Muscle of leg (tissue), 3 donors: ENCODE measurements at regions not wholly inside any gene's neighbourhood (a gene's known extent, or its start where the extent isn't known, plus 50 kb on each side); places are given as distances from the start of the nearest gene placed in this dataset.

Experiments
- DNase-seq: peaks from one replicate; pipeline ENCODE4 v3.0.0; 2013
- H3K27ac ChIP-seq: one replicate; pipeline ENCODE4 v1.5.1; 2013; ENCODE audit warnings: mild to moderate bottlenecking, low read length, control low read depth
- H3K27me3 ChIP-seq: one replicate; pipeline ENCODE4 v1.6.1; 2013; ENCODE audit warnings: low read length; ENCODE audit not compliant: control insufficient read depth, insufficient read depth
- H3K36me3 ChIP-seq: one replicate; pipeline ENCODE4 v1.6.1; 2013; ENCODE audit warnings: low read length; ENCODE audit not compliant: control insufficient read depth, insufficient read depth
- H3K4me1 ChIP-seq: one replicate; pipeline ENCODE4 v1.6.1; 2013; ENCODE audit warnings: low read length; ENCODE audit not compliant: control insufficient read depth, insufficient read depth
- H3K4me3 ChIP-seq: one replicate; pipeline ENCODE4 v1.5.1; 2013; ENCODE audit warnings: low read length, control low read depth
- H3K9me3 ChIP-seq: replicated peaks from 2 replicates; pipeline ENCODE4 v1.6.1; 2013; ENCODE audit warnings: low read depth, low read length; ENCODE audit not compliant: control insufficient read depth
- WGBS: methylation state at CpG from one replicate; pipeline ENCODE4 v1.1.5; 2013; ENCODE audit warnings: missing lambda C conversion rate; ENCODE audit not compliant: insufficient coverage; 5-methylcytosine and 5-hydroxymethylcytosine counted together

- Histone ChIP-seq H3K27me3 (no peaks in the 10 kb centered on the region), H3K36me3 (no peaks in the 10 kb centered on the region), H3K4me3 (no peak overlapping the region), H3K27ac (no peak overlapping the region), H3K4me1 (no peaks in the 10 kb centered on the region), H3K9me3 (no peaks in the 10 kb centered on the region)
- 80% methylated on average over 2 of the region's 4 CpGs for WGBS
- DNase-seq, result no peak
These were observed 218.0 kb downstream of the IRS1 start for GRCh38 chr2:226581661-226582060.

GRCh38 chr2:226581004-226581403 lies 218.6 kb downstream of the IRS1 start:
- no peak for DNase-seq
- Histone ChIP-seq H3K4me3 (no peak overlapping the region), H3K27ac (no peak overlapping the region), H3K4me1 (no peaks in the 10 kb centered on the region), H3K27me3 (no peaks in the 10 kb centered on the region), H3K9me3 (no peaks in the 10 kb centered on the region), H3K36me3 (no peaks in the 10 kb centered on the region)
- no CpG with 5 or more reads among the region's 2 CpGs for WGBS

- H3K36me3 ChIP-seq, result no peaks in the 10 kb centered on the region
- no peak overlapping the region for H3K4me3 ChIP-seq
- H3K4me1 ChIP-seq, result peaks cover 3% of the 10 kb centered on the region
- H3K9me3 ChIP-seq, result no peaks in the 10 kb centered on the region
- WGBS, result no CpG with 5 or more reads among the region's 1 CpG
- no peaks in the 10 kb centered on the region for H3K27me3 ChIP-seq
- DNase-seq, result no peak
- no peak overlapping the region for H3K27ac ChIP-seq
These were observed 219.2 kb downstream of the IRS1 start for GRCh38 chr2:226580403-226580802.

- no peak for DNase-seq
- H3K4me1 ChIP-seq, result peaks cover 3% of the 10 kb centered on the region
- no peaks in the 10 kb centered on the region for H3K9me3 ChIP-seq
- no peaks in the 10 kb centered on the region for H3K36me3 ChIP-seq
- H3K27ac ChIP-seq, result no peak overlapping the region
- WGBS, result no CpG with 5 or more reads among the region's 2 CpGs
- no peaks in the 10 kb centered on the region for H3K27me3 ChIP-seq
- no peak overlapping the region for H3K4me3 ChIP-seq
These were observed 220.1 kb downstream of the IRS1 start for GRCh38 chr2:226579519-226579918.

- WGBS, result 70% methylated on average over 1 of the region's 1 CpG
- Histone ChIP-seq H3K36me3 (no peaks in the 10 kb centered on the region), H3K27me3 (no peaks in the 10 kb centered on the region), H3K9me3 (no peaks in the 10 kb centered on the region), H3K27ac (no peak overlapping the region), H3K4me1 (peaks cover 3% of the 10 kb centered on the region), H3K4me3 (no peak overlapping the region)
- no peak for DNase-seq
These were observed 220.7 kb downstream of the IRS1 start for GRCh38 chr2:226578879-226579278.

- no peak overlapping the region for H3K27ac ChIP-seq
- no peaks in the 10 kb centered on the region for H3K36me3 ChIP-seq
- H3K4me3 ChIP-seq, result no peak overlapping the region
- WGBS, result no CpG with 5 or more reads among the region's 3 CpGs
- DNase-seq, result no peak
- no peaks in the 10 kb centered on the region for H3K27me3 ChIP-seq
- H3K4me1 ChIP-seq, result peaks cover 3% of the 10 kb centered on the region
- no peaks in the 10 kb centered on the region for H3K9me3 ChIP-seq
These were observed 221.2 kb downstream of the IRS1 start for GRCh38 chr2:226578373-226578772.

GRCh38 chr2:226575928-226576327 lies 223.7 kb downstream of the IRS1 start:
- no peak for DNase-seq
- no peaks in the 10 kb centered on the region for H3K36me3 ChIP-seq
- no peak overlapping the region for H3K4me3 ChIP-seq
- H3K27me3 ChIP-seq, result no peaks in the 10 kb centered on the region
- no CpG with 5 or more reads among the region's 4 CpGs for WGBS
- no peak overlapping the region for H3K27ac ChIP-seq
- H3K9me3 ChIP-seq, result no peaks in the 10 kb centered on the region
- H3K4me1 ChIP-seq, result peaks cover 3% of the 10 kb centered on the region

- Histone ChIP-seq H3K4me3 (no peak overlapping the region), H3K4me1 (peaks cover 3% of the 10 kb centered on the region), H3K36me3 (no peaks in the 10 kb centered on the region), H3K27me3 (no peaks in the 10 kb centered on the region), H3K27ac (no peak overlapping the region), H3K9me3 (no peaks in the 10 kb centered on the region)
- DNase-seq, result no peak
These were observed 226.5 kb downstream of the IRS1 start for GRCh38 chr2:226573158-226573557.

- no peak for DNase-seq
- no peaks in the 10 kb centered on the region for H3K36me3 ChIP-seq
- H3K27me3 ChIP-seq, result no peaks in the 10 kb centered on the region
- 94% methylated on average over 2 of the region's 5 CpGs for WGBS
- no peaks in the 10 kb centered on the region for H3K9me3 ChIP-seq
- H3K4me1 ChIP-seq, result no peaks in the 10 kb centered on the region
- H3K4me3 ChIP-seq, result no peak overlapping the region
- H3K27ac ChIP-seq, result no peak overlapping the region
These were observed 235.0 kb downstream of the IRS1 start for GRCh38 chr2:226564667-226565066.

- WGBS, result no CpG with 5 or more reads among the region's 1 CpG
These were observed 237.7 kb downstream of the IRS1 start for GRCh38 chr2:226561962-226562361.

GRCh38 chr2:226560325-226560724 lies 239.3 kb downstream of the IRS1 start:
- Histone ChIP-seq H3K27ac (no peak overlapping the region), H3K4me1 (no peaks in the 10 kb centered on the region), H3K27me3 (no peaks in the 10 kb centered on the region), H3K4me3 (no peak overlapping the region), H3K36me3 (no peaks in the 10 kb centered on the region), H3K9me3 (no peaks in the 10 kb centered on the region)
- no peak for DNase-seq
- WGBS, result 90% methylated on average over 1 of the region's 2 CpGs

More at GRCh38 chr2:226561962-226562361, 237.7 kb downstream of the IRS1 start:
- Histone ChIP-seq H3K27me3 (no peaks in the 10 kb centered on the region), H3K4me1 (no peaks in the 10 kb centered on the region), H3K36me3 (no peaks in the 10 kb centered on the region), H3K4me3 (no peak overlapping the region), H3K27ac (no peak overlapping the region), H3K9me3 (no peaks in the 10 kb centered on the region)
- DNase-seq, result no peak
